KMS-11 (cell line): ENCODE measurements at regions not wholly inside any gene's neighbourhood (a gene's known extent, or its start where the extent isn't known, plus 50 kb on each side); places are given as distances from the start of the nearest gene placed in this dataset.
"Not testable (repeated sequence)": the region's sequence is repeated elsewhere in the genome, so short reads cannot be mapped to it uniquely, and the experiment has no call there.

ENCODE experiments used
- H2AFZ ChIP-seq: fragments of 200-600 bp; sonication (generic); 2 replicates; pipeline ENCODE4 v1.6.1; 2016; ENCODE audit warnings: antibody characterized with exemption, mixed run types, low read depth
- H3K27ac ChIP-seq: fragments of 200-600 bp; sonication (generic); 2 replicates; pipeline ENCODE4 v1.6.1; 2016; ENCODE audit warnings: mild to moderate bottlenecking, mixed run types
- H3K27me3 ChIP-seq: fragments of 200-600 bp; sonication (generic); 2 replicates; pipeline ENCODE4 v1.6.1; 2017; ENCODE audit warnings: mild to moderate bottlenecking, low read depth, mixed run types, moderate library complexity; ENCODE audit not compliant: insufficient read depth
- H3K36me3 ChIP-seq: fragments of 200-600 bp; sonication (generic); 2 replicates; pipeline ENCODE4 v1.6.1; 2017; ENCODE audit warnings: mild to moderate bottlenecking, mixed run types; ENCODE audit not compliant: insufficient read depth
- H3K4me1 ChIP-seq: fragments of 200-600 bp; sonication (generic); 2 replicates; pipeline ENCODE4 v1.6.1; 2016; ENCODE audit warnings: mild to moderate bottlenecking, low read depth, mixed run types; ENCODE audit not compliant: poor library complexity, severe bottlenecking
- H3K4me2 ChIP-seq: fragments of 200-600 bp; sonication (generic); 2 replicates; pipeline ENCODE4 v1.7.0; 2016; ENCODE audit warnings: mild to moderate bottlenecking, mixed run types
- H3K4me3 ChIP-seq: fragments of 200-600 bp; sonication (generic); IDR thresholded peaks from 2 replicates; pipeline ENCODE4 v1.6.1; 2017; ENCODE audit warnings: low read depth, low read length, mixed read lengths; ENCODE audit not compliant: insufficient read depth
- H3K79me2 ChIP-seq: fragments of 200-600 bp; sonication (generic); 2 replicates; pipeline ENCODE4 v1.6.1; 2016; ENCODE audit warnings: low read depth, mixed run types; ENCODE audit not compliant: insufficient read depth
- H3K9ac ChIP-seq: fragments of 200-600 bp; sonication (generic); 2 replicates; pipeline ENCODE4 v1.6.1; 2016; ENCODE audit warnings: mild to moderate bottlenecking, mixed run types
- H4K20me1 ChIP-seq: fragments of 200-600 bp; sonication (generic); 2 replicates; pipeline ENCODE4 v1.6.1; 2016; ENCODE audit warnings: mild to moderate bottlenecking, mixed run types; ENCODE audit not compliant: insufficient read depth
- TF ChIP-seq, protein P1 (sequence below): fragments of 200-600 bp; sonication (generic); conservative IDR thresholded peaks from 2 replicates; pipeline ENCODE4 v1.6.1; 2017; ENCODE audit warnings: low read depth, mild to moderate bottlenecking, antibody characterized with exemption, low read length, moderate library complexity, mixed read lengths

DNA sequence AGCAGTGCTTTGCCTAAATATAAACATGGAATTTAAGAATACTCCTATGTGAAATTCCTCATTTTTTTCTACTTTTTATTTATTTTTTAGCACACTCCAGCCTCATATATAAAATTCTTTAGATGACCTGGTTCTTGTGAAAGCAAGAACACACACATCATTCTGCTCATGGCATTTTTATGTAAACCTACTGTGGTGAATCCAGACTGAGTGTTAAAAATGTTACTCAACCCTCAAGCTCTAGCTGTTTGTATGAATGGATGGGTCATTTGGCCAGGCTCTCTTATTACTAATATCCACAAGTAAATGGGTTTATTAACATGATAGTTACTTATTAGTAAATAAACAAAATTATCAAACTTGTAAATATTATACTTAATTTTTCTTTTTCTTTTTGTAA is 551.7 kb upstream of the LRRN3 start:
- H3K4me2 ChIP-seq: no peak overlapping the region
- H2AFZ ChIP-seq: no peak overlapping the region
- no peaks in the 10 kb centered on the region for H3K36me3 ChIP-seq
- no peak overlapping the region for H3K27ac ChIP-seq
- no peaks in the 10 kb centered on the region for H3K79me2 ChIP-seq
- no peak overlapping the region for H3K4me3 ChIP-seq
- TF ChIP-seq, protein P1, sequence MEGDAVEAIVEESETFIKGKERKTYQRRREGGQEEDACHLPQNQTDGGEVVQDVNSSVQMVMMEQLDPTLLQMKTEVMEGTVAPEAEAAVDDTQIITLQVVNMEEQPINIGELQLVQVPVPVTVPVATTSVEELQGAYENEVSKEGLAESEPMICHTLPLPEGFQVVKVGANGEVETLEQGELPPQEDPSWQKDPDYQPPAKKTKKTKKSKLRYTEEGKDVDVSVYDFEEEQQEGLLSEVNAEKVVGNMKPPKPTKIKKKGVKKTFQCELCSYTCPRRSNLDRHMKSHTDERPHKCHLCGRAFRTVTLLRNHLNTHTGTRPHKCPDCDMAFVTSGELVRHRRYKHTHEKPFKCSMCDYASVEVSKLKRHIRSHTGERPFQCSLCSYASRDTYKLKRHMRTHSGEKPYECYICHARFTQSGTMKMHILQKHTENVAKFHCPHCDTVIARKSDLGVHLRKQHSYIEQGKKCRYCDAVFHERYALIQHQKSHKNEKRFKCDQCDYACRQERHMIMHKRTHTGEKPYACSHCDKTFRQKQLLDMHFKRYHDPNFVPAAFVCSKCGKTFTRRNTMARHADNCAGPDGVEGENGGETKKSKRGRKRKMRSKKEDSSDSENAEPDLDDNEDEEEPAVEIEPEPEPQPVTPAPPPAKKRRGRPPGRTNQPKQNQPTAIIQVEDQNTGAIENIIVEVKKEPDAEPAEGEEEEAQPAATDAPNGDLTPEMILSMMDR: no peak
- H3K9ac ChIP-seq: no peak overlapping the region
- H3K4me1 ChIP-seq: no peaks in the 10 kb centered on the region
- no peaks in the 10 kb centered on the region for H3K27me3 ChIP-seq
- H4K20me1 ChIP-seq: no peaks in the 10 kb centered on the region

DNA sequence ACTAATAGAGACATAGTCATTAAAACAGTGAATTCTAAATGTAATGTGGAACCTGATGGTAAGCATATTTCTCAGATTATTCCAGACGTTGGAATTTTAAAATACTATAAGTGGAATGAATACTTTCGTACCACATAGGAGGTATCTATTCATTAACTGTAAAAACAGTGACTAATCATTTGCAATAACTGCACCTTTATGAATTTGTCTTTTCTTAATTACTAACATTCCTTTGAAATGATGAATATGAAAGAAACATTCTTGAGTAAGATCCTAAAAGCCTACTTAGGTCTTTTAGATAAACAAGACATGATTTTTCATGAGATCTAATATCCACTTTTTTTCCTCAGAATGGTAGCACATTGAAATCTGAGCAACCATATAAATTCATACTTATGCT is 549.0 kb upstream of the LRRN3 start:
- no peaks in the 10 kb centered on the region for H3K4me1 ChIP-seq
- no peaks in the 10 kb centered on the region for H3K79me2 ChIP-seq
- no peak overlapping the region for H3K4me2 ChIP-seq
- no peak overlapping the region for H3K4me3 ChIP-seq
- H4K20me1 ChIP-seq: no peaks in the 10 kb centered on the region
- no peak overlapping the region for H2AFZ ChIP-seq
- no peaks in the 10 kb centered on the region for H3K36me3 ChIP-seq
- no peak overlapping the region for H3K27ac ChIP-seq
- H3K9ac ChIP-seq: no peak overlapping the region
- H3K27me3 ChIP-seq: no peaks in the 10 kb centered on the region
- TF ChIP-seq, protein P1: no peak

DNA sequence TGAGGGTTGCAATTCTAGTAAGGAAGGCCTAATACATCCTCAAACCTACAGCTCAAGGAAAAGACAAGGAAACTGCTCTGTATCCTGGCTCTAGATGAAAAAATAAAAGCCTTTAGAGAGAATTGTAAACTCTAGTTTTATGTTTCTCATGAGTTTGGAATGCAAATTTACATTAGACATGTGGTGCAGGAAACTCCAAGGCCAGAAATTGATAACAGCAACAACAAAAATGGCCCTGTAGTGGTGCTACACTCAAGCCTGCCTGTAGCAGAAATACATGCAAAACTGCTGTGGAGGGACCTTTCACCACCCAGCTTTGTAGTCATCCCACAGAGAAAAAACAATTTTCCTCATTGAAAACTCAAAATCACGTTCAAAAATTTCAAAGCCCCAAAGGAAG is 546.7 kb upstream of the LRRN3 start:
- TF ChIP-seq, protein P1: no peak
- Histone ChIP-seq H3K4me2 (no peak overlapping the region), H2AFZ (no peak overlapping the region), H3K9ac (no peak overlapping the region), H3K79me2 (no peaks in the 10 kb centered on the region), H3K27ac (no peak overlapping the region), H3K27me3 (no peaks in the 10 kb centered on the region), H3K36me3 (no peaks in the 10 kb centered on the region), H4K20me1 (no peaks in the 10 kb centered on the region), H3K4me1 (no peaks in the 10 kb centered on the region), H3K4me3 (no peak overlapping the region)

DNA sequence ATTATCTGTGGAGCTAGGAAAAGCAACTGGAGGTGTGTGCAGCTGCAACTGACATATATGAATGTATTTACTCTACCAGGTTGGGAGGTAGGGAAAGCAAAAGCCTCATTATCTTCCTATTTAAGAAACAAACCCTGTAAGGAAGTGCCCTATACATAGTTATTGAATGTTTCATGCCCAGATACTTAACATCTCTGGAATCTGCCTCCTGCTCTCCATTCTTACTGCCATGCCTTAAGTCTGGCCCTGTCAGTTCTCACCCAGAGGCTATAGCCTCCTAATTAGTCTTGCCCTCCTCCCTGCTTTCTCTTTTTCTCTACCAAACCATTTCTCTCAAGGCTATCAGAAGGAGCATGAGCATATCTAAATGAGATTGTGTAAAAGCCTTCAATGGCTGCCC is 542.6 kb upstream of the LRRN3 start:
- Histone ChIP-seq H3K79me2 (no peaks in the 10 kb centered on the region), H4K20me1 (no peaks in the 10 kb centered on the region), H3K4me2 (no peak overlapping the region), H3K27me3 (no peaks in the 10 kb centered on the region), H3K27ac (no peak overlapping the region), H3K9ac (no peak overlapping the region), H2AFZ (no peak overlapping the region), H3K4me3 (no peak overlapping the region), H3K36me3 (no peaks in the 10 kb centered on the region), H3K4me1 (no peaks in the 10 kb centered on the region)
- TF ChIP-seq, protein P1: no peak

DNA sequence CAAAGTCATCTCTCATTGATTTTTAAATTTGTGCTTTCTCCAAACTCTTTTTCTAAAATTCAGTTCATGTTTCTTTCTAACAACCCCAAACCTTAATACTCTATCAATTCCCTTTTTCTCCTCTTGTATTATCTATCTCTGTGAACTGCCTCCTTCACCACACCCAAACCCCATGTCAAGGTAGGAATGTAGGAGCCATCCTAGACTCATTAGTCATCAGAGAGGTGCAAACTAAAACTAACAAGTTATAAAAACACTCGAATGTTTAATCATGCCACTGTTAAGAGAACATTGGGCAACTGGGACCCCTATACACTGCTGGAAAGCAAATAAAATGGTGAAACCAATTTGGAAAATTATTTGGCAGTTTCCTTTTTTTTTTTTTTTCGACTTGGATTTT is 533.8 kb upstream of the LRRN3 start:
- H3K36me3 ChIP-seq: no peaks in the 10 kb centered on the region
- H3K27me3 ChIP-seq: no peaks in the 10 kb centered on the region
- H4K20me1 ChIP-seq: no peaks in the 10 kb centered on the region
- no peaks in the 10 kb centered on the region for H3K79me2 ChIP-seq
- H3K9ac ChIP-seq: no peak overlapping the region
- H3K4me2 ChIP-seq: no peak overlapping the region
- TF ChIP-seq, protein P1: no peak
- no peak overlapping the region for H3K27ac ChIP-seq
- H3K4me1 ChIP-seq: no peaks in the 10 kb centered on the region
- no peak overlapping the region for H3K4me3 ChIP-seq
- no peak overlapping the region for H2AFZ ChIP-seq

DNA sequence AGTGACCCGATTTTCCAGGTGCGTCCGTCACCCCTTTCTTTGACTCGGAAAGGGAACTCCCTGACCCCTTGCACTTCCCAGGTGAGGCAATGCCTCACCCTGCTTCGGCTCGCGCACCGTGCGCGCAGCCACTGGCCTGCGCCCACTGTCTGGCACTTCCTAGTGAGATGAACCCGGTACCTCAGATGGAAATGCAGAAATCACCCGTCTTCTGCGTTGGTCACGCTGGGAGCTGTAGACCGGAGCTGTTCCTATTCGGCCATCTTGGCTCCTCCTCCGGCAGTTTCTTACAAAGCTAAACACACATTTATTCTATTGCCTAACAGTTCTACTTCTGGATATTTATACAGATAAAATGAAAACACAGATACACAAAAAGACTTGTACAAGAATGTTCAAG is 527.6 kb upstream of the LRRN3 start:
- H4K20me1 ChIP-seq, H3K79me2 ChIP-seq, H3K4me2 ChIP-seq, H2AFZ ChIP-seq, H3K27me3 ChIP-seq, H3K9ac ChIP-seq, H3K36me3 ChIP-seq, H3K4me3 ChIP-seq, H3K4me1 ChIP-seq, H3K27ac ChIP-seq: not testable (repeated sequence)
